Activated B cell treated with CpG ODN at 0.5 μM for 24 hours (primary cell): ENCODE measurements at regions not wholly inside any gene's neighbourhood (a gene's known extent, or its start where the extent isn't known, plus 50 kb on each side); places are given as distances from the start of the nearest gene placed in this dataset.

ENCODE experiments used
- ATAC-seq: fragments of 200-7000 bp; cut with Tn5 transposase; one replicate; pipeline ENCODE4 v1.10.0; 2021; ENCODE audit warnings: low read depth, mild to moderate bottlenecking, moderate library complexity
- CTCF ChIA-PET: fragments of 350-600 bp; sonication (Branson Sonifier 250); formaldehyde crosslinking; loops from one replicate; lab custom pipeline; 2021; ENCODE audit warnings: antibody characterized with exemption; lab: Charles Lee
- POLR2A ChIA-PET: fragments of 350-600 bp; sonication (Branson Sonifier 250); formaldehyde crosslinking; loops from one replicate; lab custom pipeline; 2021; ENCODE audit warnings: antibody characterized with exemption; lab: Charles Lee
- DNase-seq: peaks from one replicate; pipeline ENCODE4 v3.0.0; 2022
- H3K27ac Mint-ChIP-seq: one replicate; pipeline ENCODE4 v1.8.0; 2020; ENCODE audit warnings: mixed read lengths
- H3K27me3 Mint-ChIP-seq: one replicate; pipeline ENCODE4 v1.8.0; 2021; ENCODE audit warnings: mixed read lengths
- H3K36me3 Mint-ChIP-seq: one replicate; pipeline ENCODE4 v1.8.0; 2021; ENCODE audit warnings: low read depth, mixed read lengths
- H3K4me1 Mint-ChIP-seq: one replicate; pipeline ENCODE4 v1.8.0; 2021; ENCODE audit warnings: mixed read lengths
- H3K4me3 Mint-ChIP-seq: one replicate; pipeline ENCODE4 v1.8.0; 2020; ENCODE audit warnings: mild to moderate bottlenecking, mixed read lengths
- H3K9me3 Mint-ChIP-seq: one replicate; pipeline ENCODE4 v1.8.0; 2020; ENCODE audit warnings: mixed read lengths
- CTCF ChIP-seq: fragments of 200-600 bp; IDR thresholded peaks from one replicate; pipeline ENCODE4 v1.8.0; 2022; ENCODE audit warnings: antibody characterized with exemption, mild to moderate bottlenecking
- intact Hi-C: fragments of 100-400 bp; cut with micrococcal nuclease; formaldehyde crosslinking; loops from one replicate; pipeline ENCODE4 v1.15.1; 2024

GRCh38 chr7:33714208-33714607 is 191.1 kb upstream of the BMPER start:
- CTCF ChIA-PET = no interaction called here
- Mint-ChIP-seq H3K4me1 (no peaks in the 10 kb centered on the region), H3K27ac (no peak overlapping the region), H3K9me3 (no peaks in the 10 kb centered on the region), H3K27me3 (peaks cover 7% of the 10 kb centered on the region), H3K36me3 (no peaks in the 10 kb centered on the region), H3K4me3 (no peak overlapping the region)
- intact Hi-C loops = no loop called here
- no peak for DNase-seq
- ATAC-seq = no peak
- TF ChIP-seq CTCF = no peak
- POLR2A ChIA-PET = no interaction called here

- TF ChIP-seq CTCF = no peak
- intact Hi-C loops = no loop called here
- no peaks in the 10 kb centered on the region for H3K4me1 Mint-ChIP-seq
- ChIA-PET POLR2A (no interaction called here), CTCF (no interaction called here)
- H3K27me3 Mint-ChIP-seq = peaks cover 7% of the 10 kb centered on the region
- H3K4me3 Mint-ChIP-seq = no peak overlapping the region
- H3K9me3 Mint-ChIP-seq = no peaks in the 10 kb centered on the region
- no peak for DNase-seq
- no peak for ATAC-seq
- H3K36me3 Mint-ChIP-seq = no peaks in the 10 kb centered on the region
- H3K27ac Mint-ChIP-seq = no peak overlapping the region
Observed at GRCh38 chr7:33716581-33717477, 188.5 kb upstream of the BMPER start.

DNA sequence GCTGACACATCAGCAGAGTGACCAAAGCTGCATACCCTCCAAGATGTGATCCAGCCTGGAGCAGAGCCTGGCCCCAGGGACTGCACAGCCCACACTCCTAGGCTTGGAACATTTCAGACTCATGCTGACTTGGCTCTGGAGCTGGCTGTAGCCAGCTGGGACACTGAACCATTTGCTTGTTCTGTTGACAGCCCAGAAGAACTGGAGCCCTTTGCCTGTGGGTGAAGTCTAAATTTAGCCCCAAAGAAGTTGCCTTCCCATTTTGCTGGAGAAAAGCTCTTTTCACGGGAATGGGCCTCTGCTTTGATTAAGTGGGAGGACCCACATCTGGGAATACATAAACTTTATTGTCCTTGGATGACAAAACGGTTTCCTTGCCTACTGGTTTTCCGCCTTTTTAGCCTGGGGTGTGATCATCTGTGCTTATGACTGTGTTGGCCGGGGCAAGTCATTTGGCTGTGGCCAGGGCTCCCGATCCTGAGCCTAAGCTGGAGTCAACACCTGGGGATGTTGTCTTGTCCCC is 186.2 kb upstream of the BMPER start:
- no peaks in the 10 kb centered on the region for H3K4me1 Mint-ChIP-seq
- ChIA-PET CTCF (no interaction called here), POLR2A (interaction anchor here (0.6 kb wide), 1 partner anchor 198 kb away, joined by 3 read pairs; no protein-coding TSS in a partner anchor)
- intact Hi-C loops = no loop called here
- ATAC-seq = no peak
- no peak for TF ChIP-seq CTCF
- no peak for DNase-seq
- no peaks in the 10 kb centered on the region for H3K36me3 Mint-ChIP-seq
- H3K27me3 Mint-ChIP-seq = peaks cover 7% of the 10 kb centered on the region
- no peaks in the 10 kb centered on the region for H3K9me3 Mint-ChIP-seq
- H3K27ac Mint-ChIP-seq = no peak overlapping the region
- no peak overlapping the region for H3K4me3 Mint-ChIP-seq

DNA sequence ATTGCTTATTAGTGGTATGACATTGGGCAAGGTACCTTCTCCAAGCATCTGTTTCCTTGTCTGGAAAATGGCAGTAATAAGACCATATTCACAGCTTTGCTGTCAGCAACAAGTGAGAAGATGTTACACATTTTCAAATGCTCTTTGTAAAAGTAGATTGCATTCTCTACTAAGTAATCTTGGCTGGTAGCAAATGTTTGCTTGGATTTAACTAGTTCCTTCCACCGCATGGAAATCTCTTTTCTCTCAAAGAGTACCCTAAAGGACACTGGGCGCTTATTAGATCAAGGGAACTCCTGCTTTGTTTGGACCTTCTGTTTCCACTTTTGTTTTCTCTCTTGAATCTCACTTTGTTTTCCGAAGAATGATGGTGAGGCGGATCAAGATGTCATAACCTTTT is 185.2 kb upstream of the BMPER start:
- ATAC-seq = no peak

More for the DNA sequence above, 185.2 kb upstream of the BMPER start:
- no peak overlapping the region for H3K4me3 Mint-ChIP-seq
- intact Hi-C loops = no loop called here
- H3K4me1 Mint-ChIP-seq = no peaks in the 10 kb centered on the region
- TF ChIP-seq CTCF = no peak
- DNase-seq = no peak
- CTCF ChIA-PET = no interaction called here
- no peak overlapping the region for H3K27ac Mint-ChIP-seq
- POLR2A ChIA-PET = no interaction called here
- H3K9me3 Mint-ChIP-seq = no peaks in the 10 kb centered on the region
- peaks cover 4% of the 10 kb centered on the region for H3K27me3 Mint-ChIP-seq
- H3K36me3 Mint-ChIP-seq = no peaks in the 10 kb centered on the region
